SU-DHL-6 (cell line): ENCODE measurements at regions not wholly inside any gene's neighbourhood (a gene's known extent, or its start where the extent isn't known, plus 50 kb on each side); places are given as distances from the start of the nearest gene placed in this dataset.
"Not testable (repeated sequence)": the region's sequence is repeated elsewhere in the genome, so short reads cannot be mapped to it uniquely, and the experiment has no call there.

Source experiments
- EZH2phosphoT487 ChIP-seq: fragments of 200-600 bp; sonication (generic), shearing (Covaris generic); conservative IDR thresholded peaks from 2 replicates; pipeline ENCODE4 v1.6.1; 2018; ENCODE audit warnings: mild to moderate bottlenecking, antibody characterized with exemption, low read length, moderate library complexity, mixed read lengths
- TF ChIP-seq, protein P1 (sequence below): fragments of 200-600 bp; sonication (generic); IDR thresholded peaks from one replicate; pipeline ENCODE4 v1.5.1; 2017; ENCODE audit warnings: antibody characterized with exemption, mild to moderate bottlenecking, low read length, moderate library complexity; ENCODE audit not compliant: insufficient read depth, poor library complexity, severe bottlenecking

DNA sequence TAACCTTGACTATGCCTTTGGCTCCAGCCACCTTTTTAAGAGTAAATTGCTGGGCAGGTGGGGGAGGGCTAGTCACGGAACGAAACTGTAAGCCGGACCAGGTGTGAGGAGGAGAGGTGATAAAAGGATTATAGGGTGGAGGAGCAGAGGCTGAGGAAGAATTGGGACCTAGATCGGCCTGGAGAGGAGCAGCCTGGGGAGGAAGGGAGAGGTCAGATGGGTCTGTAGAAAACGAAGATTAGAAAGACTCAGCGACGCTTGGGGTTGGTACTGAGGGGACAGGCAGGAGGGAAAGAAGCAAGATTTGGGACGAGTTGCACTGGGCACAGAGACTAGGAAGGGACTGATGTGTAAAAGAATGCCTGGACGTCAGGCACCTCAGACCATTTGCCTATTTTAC is 87.2 kb upstream of the MAP3K7 start:
- TF ChIP-seq, protein P1, sequence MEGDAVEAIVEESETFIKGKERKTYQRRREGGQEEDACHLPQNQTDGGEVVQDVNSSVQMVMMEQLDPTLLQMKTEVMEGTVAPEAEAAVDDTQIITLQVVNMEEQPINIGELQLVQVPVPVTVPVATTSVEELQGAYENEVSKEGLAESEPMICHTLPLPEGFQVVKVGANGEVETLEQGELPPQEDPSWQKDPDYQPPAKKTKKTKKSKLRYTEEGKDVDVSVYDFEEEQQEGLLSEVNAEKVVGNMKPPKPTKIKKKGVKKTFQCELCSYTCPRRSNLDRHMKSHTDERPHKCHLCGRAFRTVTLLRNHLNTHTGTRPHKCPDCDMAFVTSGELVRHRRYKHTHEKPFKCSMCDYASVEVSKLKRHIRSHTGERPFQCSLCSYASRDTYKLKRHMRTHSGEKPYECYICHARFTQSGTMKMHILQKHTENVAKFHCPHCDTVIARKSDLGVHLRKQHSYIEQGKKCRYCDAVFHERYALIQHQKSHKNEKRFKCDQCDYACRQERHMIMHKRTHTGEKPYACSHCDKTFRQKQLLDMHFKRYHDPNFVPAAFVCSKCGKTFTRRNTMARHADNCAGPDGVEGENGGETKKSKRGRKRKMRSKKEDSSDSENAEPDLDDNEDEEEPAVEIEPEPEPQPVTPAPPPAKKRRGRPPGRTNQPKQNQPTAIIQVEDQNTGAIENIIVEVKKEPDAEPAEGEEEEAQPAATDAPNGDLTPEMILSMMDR, result not testable (repeated sequence)
- TF ChIP-seq EZH2phosphoT487, result not testable (repeated sequence)
